Peyer's patch (tissue), 4 donors: ENCODE measurements at regions not wholly inside any gene's neighbourhood (a gene's known extent, or its start where the extent isn't known, plus 50 kb on each side); places are given as distances from the start of the nearest gene placed in this dataset.

Experiments used
- POLR2A ChIP-seq, 2 donors: fragments of 450-650 bp; IDR thresholded peaks; one replicate each; pipeline ENCODE4 v1.5.1; 2017; ENCODE audit warnings: antibody characterized with exemption in 2 of 2, mild to moderate bottlenecking in 2 of 2, moderate library complexity in 2 of 2
- TF ChIP-seq, protein P1 (sequence below), 6 experiments: fragments of 450-650 bp in 4 of 6; fragments of 200-600 bp in 2 of 6; sonication (generic) in 1 of 6; IDR thresholded peaks; one replicate each; pipeline ENCODE4 v1.5.1; 2017 to 2019; ENCODE audit warnings: antibody characterized with exemption in 6 of 6, mild to moderate bottlenecking in 3 of 6, moderate library complexity in 1 of 6

DNA sequence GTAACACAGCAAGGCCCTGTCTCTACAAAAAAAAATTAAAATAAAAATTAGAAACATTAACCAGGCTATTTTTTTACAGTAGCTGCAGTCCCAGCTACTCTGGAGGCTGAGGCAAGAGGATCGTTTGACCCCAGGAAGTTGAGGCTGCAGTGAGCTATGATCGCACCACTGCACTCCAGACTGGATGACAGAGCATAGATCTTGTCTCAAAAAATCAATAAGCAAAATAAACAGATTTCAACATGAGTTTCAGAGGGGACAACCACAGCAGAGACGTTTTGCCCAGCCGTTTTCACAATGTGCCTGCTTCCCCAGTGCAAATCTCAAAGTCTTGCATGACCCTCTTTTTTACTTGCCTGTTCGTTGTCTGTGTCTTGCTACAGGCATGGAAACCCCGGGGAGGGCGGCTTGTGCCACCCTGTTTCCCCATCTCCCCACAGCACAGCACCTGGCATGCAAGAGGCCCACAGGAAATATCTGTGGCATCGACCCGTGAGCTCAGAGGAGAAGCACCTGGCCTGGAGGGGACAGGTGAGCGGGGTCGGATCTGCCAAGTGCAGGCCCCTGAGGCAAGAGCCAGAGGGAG, 222.0 kb upstream of the ZNF507 start:
- TF ChIP-seq, protein P1, sequence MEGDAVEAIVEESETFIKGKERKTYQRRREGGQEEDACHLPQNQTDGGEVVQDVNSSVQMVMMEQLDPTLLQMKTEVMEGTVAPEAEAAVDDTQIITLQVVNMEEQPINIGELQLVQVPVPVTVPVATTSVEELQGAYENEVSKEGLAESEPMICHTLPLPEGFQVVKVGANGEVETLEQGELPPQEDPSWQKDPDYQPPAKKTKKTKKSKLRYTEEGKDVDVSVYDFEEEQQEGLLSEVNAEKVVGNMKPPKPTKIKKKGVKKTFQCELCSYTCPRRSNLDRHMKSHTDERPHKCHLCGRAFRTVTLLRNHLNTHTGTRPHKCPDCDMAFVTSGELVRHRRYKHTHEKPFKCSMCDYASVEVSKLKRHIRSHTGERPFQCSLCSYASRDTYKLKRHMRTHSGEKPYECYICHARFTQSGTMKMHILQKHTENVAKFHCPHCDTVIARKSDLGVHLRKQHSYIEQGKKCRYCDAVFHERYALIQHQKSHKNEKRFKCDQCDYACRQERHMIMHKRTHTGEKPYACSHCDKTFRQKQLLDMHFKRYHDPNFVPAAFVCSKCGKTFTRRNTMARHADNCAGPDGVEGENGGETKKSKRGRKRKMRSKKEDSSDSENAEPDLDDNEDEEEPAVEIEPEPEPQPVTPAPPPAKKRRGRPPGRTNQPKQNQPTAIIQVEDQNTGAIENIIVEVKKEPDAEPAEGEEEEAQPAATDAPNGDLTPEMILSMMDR (IDR thresholded peaks at IDR 0.05), result no peak
- TF ChIP-seq POLR2A (IDR thresholded peaks at IDR 0.05), result no peak
